Neural crest cell (in vitro differentiated cells): ENCODE measurements at regions not wholly inside any gene's neighbourhood (a gene's known extent, or its start where the extent isn't known, plus 50 kb on each side); places are given as distances from the start of the nearest gene placed in this dataset.

ENCODE experiments used
- DNase-seq: peaks from one replicate; pipeline ENCODE4 v3.0.0; 2021; ENCODE audit warnings: low read depth, mixed read lengths, low spot score
- H3K27ac Mint-ChIP-seq: one replicate; pipeline ENCODE4 v1.8.0; 2021; ENCODE audit warnings: mild to moderate bottlenecking, mixed read lengths; ENCODE audit not compliant: unreplicated experiment
- H3K27me3 Mint-ChIP-seq: 2 replicates; pipeline ENCODE4 v1.8.0; 2021; ENCODE audit warnings: low read depth, mild to moderate bottlenecking, mixed read lengths
- H3K36me3 Mint-ChIP-seq: 2 replicates; pipeline ENCODE4 v1.8.0; 2021; ENCODE audit warnings: low read depth, mild to moderate bottlenecking, mixed read lengths
- H3K4me1 Mint-ChIP-seq: 2 replicates; pipeline ENCODE4 v1.8.0; 2021; ENCODE audit warnings: mixed read lengths
- H3K4me3 Mint-ChIP-seq: one replicate; pipeline ENCODE4 v1.8.0; 2021; ENCODE audit warnings: mild to moderate bottlenecking, mixed read lengths
- H3K9me3 Mint-ChIP-seq: 2 replicates; pipeline ENCODE4 v1.8.0; 2021; ENCODE audit warnings: mixed read lengths
- TF ChIP-seq, protein P1 (sequence below): fragments of 200-600 bp; sonication (generic); conservative IDR thresholded peaks from 2 replicates; pipeline ENCODE4 v1.5.0; 2021; ENCODE audit warnings: antibody characterized with exemption, mild to moderate bottlenecking

- Mint-ChIP-seq H3K36me3 (peaks cover 9% of the 10 kb centered on the region), H3K4me1 (no peaks in the 10 kb centered on the region), H3K27ac (no peak overlapping the region), H3K27me3 (no peaks in the 10 kb centered on the region), H3K9me3 (peaks cover 18% of the 10 kb centered on the region), H3K4me3 (no peak overlapping the region)
- TF ChIP-seq, protein P1, sequence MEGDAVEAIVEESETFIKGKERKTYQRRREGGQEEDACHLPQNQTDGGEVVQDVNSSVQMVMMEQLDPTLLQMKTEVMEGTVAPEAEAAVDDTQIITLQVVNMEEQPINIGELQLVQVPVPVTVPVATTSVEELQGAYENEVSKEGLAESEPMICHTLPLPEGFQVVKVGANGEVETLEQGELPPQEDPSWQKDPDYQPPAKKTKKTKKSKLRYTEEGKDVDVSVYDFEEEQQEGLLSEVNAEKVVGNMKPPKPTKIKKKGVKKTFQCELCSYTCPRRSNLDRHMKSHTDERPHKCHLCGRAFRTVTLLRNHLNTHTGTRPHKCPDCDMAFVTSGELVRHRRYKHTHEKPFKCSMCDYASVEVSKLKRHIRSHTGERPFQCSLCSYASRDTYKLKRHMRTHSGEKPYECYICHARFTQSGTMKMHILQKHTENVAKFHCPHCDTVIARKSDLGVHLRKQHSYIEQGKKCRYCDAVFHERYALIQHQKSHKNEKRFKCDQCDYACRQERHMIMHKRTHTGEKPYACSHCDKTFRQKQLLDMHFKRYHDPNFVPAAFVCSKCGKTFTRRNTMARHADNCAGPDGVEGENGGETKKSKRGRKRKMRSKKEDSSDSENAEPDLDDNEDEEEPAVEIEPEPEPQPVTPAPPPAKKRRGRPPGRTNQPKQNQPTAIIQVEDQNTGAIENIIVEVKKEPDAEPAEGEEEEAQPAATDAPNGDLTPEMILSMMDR, result no peak
- DNase-seq, result no peak
Observed at GRCh38 chr2:240277073-240277806, 136.8 kb upstream of the OTOS start.

DNA sequence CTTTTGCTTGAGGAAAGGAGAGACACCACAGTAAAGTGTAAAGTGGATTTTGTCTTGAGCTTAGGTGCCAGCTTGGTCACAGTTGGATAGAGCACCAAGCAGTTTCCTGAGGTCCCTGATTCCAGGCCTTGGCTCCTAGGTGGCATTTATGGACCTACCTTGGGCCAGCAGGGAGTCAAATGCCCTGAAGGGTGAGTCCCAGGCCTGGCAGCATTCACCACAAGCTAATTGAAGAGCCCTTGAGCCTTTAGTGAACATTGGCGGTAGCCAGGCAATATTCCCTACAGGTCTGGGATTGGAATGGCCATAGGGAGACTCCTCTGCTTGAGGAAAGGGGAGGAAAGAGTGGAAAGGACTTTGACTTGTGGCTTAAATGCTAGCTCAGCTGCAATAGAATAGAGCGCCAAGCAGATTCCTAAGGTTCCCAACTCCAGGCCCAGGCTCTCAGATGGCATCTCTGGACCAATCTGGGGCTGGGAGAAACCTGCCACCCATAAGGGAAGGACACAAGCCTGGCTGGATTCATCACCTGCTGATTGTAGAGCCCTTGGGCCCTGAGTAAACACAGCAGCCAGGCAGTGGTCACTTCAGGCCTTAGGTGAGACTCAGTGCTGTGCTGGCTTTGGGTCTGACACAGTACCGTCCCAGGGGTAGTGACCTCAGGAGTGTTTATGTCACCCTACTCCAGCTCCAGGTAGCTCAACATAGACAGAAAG, 137.5 kb upstream of the OTOS start:
- peaks cover 5% of the 10 kb centered on the region for H3K36me3 Mint-ChIP-seq
- peaks cover 18% of the 10 kb centered on the region for H3K9me3 Mint-ChIP-seq
- H3K27me3 Mint-ChIP-seq, result no peaks in the 10 kb centered on the region
- TF ChIP-seq, protein P1, result no peak
- H3K27ac Mint-ChIP-seq, result no peak overlapping the region
- no peak overlapping the region for H3K4me3 Mint-ChIP-seq
- no peaks in the 10 kb centered on the region for H3K4me1 Mint-ChIP-seq
- no peak for DNase-seq

DNA sequence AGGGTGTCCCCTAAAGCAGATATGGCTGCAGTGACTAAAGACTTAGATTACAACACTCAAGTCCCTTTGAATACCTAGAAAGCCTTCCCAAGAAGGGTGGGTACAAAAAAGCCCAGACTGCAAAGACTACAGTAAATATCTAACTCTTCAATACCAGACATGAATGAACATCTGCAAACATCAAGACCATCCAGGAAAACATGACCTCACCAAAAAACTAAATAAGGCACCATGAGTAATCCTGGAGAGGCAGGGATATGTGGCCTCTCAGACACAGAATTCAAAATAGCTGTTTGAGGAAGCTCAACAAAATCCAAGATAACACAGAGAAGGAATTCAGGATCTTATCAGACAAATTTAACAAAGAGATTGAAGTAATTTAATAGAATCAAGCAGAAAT, 138.2 kb upstream of the OTOS start:
- Mint-ChIP-seq H3K4me3 (no peak overlapping the region), H3K27me3 (no peaks in the 10 kb centered on the region), H3K27ac (no peak overlapping the region), H3K36me3 (peaks cover 2% of the 10 kb centered on the region), H3K9me3 (peaks cover 15% of the 10 kb centered on the region), H3K4me1 (no peaks in the 10 kb centered on the region)
- no peak for DNase-seq
- TF ChIP-seq, protein P1, result no peak

GRCh38 chr2:240280621-240281020, 140.2 kb upstream of the OTOS start:
- Mint-ChIP-seq H3K36me3 (peaks cover 2% of the 10 kb centered on the region), H3K9me3 (peaks cover 15% of the 10 kb centered on the region), H3K4me3 (no peak overlapping the region), H3K4me1 (no peaks in the 10 kb centered on the region), H3K27me3 (no peaks in the 10 kb centered on the region), H3K27ac (no peak overlapping the region)
- TF ChIP-seq, protein P1, result no peak
- no peak for DNase-seq

- Mint-ChIP-seq H3K9me3 (peaks cover 9% of the 10 kb centered on the region), H3K27ac (no peak overlapping the region), H3K4me3 (no peak overlapping the region), H3K27me3 (no peaks in the 10 kb centered on the region), H3K4me1 (no peaks in the 10 kb centered on the region), H3K36me3 (peaks cover 2% of the 10 kb centered on the region)
- DNase-seq, result no peak
- TF ChIP-seq, protein P1, result no peak
Observed at GRCh38 chr2:240284503-240285259, 144.2 kb upstream of the OTOS start.
